H1 (cell line): ENCODE measurements at regions not wholly inside any gene's neighbourhood (a gene's known extent, or its start where the extent isn't known, plus 50 kb on each side); places are given as distances from the start of the nearest gene placed in this dataset.

Experiments used
- CHD7 ChIP-seq: fragments of 300-600 bp; sonication (generic); IDR thresholded peaks from 2 replicates; pipeline ENCODE4 v1.7.1; 2012; ENCODE audit warnings: low read length, moderate library complexity, mild to moderate bottlenecking, inconsistent platforms; ENCODE audit not compliant: insufficient replicate concordance
- NANOG ChIP-seq: IDR thresholded peaks from 2 replicates; pipeline ENCODE4 v1.6.1; 2011; ENCODE audit warnings: low read length, low read depth, mild to moderate bottlenecking, inconsistent platforms; ENCODE audit not compliant: insufficient read depth, poor library complexity, severe bottlenecking
- SRF ChIP-seq: IDR thresholded peaks from 2 replicates; pipeline ENCODE4 v1.6.1; 2011; ENCODE audit warnings: mild to moderate bottlenecking, low read depth, low read length, moderate library complexity

- TF ChIP-seq CHD7 (no peak), SRF (no peak), NANOG (no peak)
- TF ChIP-seq, all 59 proteins: peak for 0
Observed at GRCh38 chr9:118612201-118612600, 757.0 kb downstream of the BRINP1 start (continued).
